ENCODE measurements at regions not wholly inside any gene's neighbourhood (a gene's known extent, or its start where the extent isn't known, plus 50 kb on each side); places are given as distances from the start of the nearest gene placed in this dataset.

- H3K36me3 Mint-ChIP-seq (ENCODE audit: low read depth), result no peaks in the 10 kb centered on the region
- POLR2A ChIA-PET, result no interaction called here
- H3K4me1 Mint-ChIP-seq, result no peaks in the 10 kb centered on the region
- DNase-seq, result no peak
- no peak overlapping the region for H3K27ac Mint-ChIP-seq
- CTCF ChIA-PET, result no interaction called here
- H3K9me3 Mint-ChIP-seq, result no peaks in the 10 kb centered on the region
- H3K27me3 Mint-ChIP-seq, result no peaks in the 10 kb centered on the region
- no peak overlapping the region for H3K4me3 Mint-ChIP-seq
Measured at GRCh38 chr6:140078561-140079125, 704.2 kb upstream of the CITED2 start.

GRCh38 chr6:140077827-140078560 lies 703.5 kb upstream of the CITED2 start:
- DNase-seq, result no peak
- Mint-ChIP-seq H3K27me3 (no peaks in the 10 kb centered on the region), H3K27ac (no peak overlapping the region), H3K36me3 (ENCODE audit: low read depth) (no peaks in the 10 kb centered on the region), H3K9me3 (no peaks in the 10 kb centered on the region), H3K4me3 (no peak overlapping the region), H3K4me1 (no peaks in the 10 kb centered on the region)
- CTCF ChIA-PET, result no interaction called here
- POLR2A ChIA-PET, result no interaction called here

GRCh38 chr6:140076105-140076504 lies 701.7 kb upstream of the CITED2 start:
- H3K27me3 Mint-ChIP-seq, result no peaks in the 10 kb centered on the region
- H3K27ac Mint-ChIP-seq, result no peak overlapping the region
- POLR2A ChIA-PET, result no interaction called here
- H3K4me1 Mint-ChIP-seq, result no peaks in the 10 kb centered on the region
- no peaks in the 10 kb centered on the region for H3K36me3 Mint-ChIP-seq (ENCODE audit: low read depth)
- no peaks in the 10 kb centered on the region for H3K9me3 Mint-ChIP-seq
- H3K4me3 Mint-ChIP-seq, result no peak overlapping the region
- no peak for DNase-seq
- CTCF ChIA-PET, result no interaction called here

- peaks cover 5% of the 10 kb centered on the region for H3K27me3 Mint-ChIP-seq
- H3K27ac Mint-ChIP-seq, result no peak overlapping the region
- ChIA-PET POLR2A (no interaction called here), CTCF (interaction anchor here (0.6 kb wide), 1 partner anchor 15 kb away, joined by 3 read pairs; no protein-coding TSS in a partner anchor)
- H3K4me1 Mint-ChIP-seq, result no peaks in the 10 kb centered on the region
- H3K4me3 Mint-ChIP-seq, result no peak overlapping the region
- DNase-seq, result no peak
- H3K9me3 Mint-ChIP-seq, result no peaks in the 10 kb centered on the region
- H3K36me3 Mint-ChIP-seq (ENCODE audit: low read depth), result no peaks in the 10 kb centered on the region
Measured at GRCh38 chr6:140073456-140073855, 699.0 kb upstream of the CITED2 start.

DNA sequence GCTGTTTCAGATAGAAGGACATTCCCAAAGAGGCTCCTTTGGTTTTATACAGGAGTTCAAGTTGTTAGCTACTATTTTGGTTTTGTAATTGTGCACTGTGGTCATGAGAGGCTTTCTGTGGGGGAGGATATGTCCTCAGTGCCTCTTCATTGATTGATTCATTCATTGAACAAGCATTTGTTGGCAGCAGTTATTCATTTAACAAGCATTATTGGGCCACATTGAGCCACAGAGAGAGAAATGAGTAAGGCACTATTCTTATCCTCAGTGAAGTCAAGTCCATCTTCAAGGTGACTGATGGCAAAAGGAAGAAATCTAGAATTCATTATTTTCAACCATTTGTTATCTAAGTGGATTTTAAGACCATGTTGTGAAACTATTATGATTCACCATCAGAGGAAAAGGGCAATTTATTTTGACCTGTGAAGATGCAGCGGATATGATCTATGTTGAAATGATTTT lies 697.2 kb upstream of the CITED2 start:
- Mint-ChIP-seq H3K27me3 (peaks cover 5% of the 10 kb centered on the region), H3K4me1 (no peaks in the 10 kb centered on the region), H3K4me3 (no peak overlapping the region), H3K27ac (no peak overlapping the region), H3K9me3 (no peaks in the 10 kb centered on the region), H3K36me3 (ENCODE audit: low read depth) (no peaks in the 10 kb centered on the region)
- CTCF ChIA-PET, result no interaction called here
- POLR2A ChIA-PET, result no interaction called here
- no peak for DNase-seq

- Mint-ChIP-seq H3K36me3 (ENCODE audit: low read depth) (no peaks in the 10 kb centered on the region), H3K4me3 (no peak overlapping the region), H3K4me1 (no peaks in the 10 kb centered on the region), H3K9me3 (no peaks in the 10 kb centered on the region), H3K27me3 (peaks cover 5% of the 10 kb centered on the region), H3K27ac (no peak overlapping the region)
- ChIA-PET POLR2A (no interaction called here), CTCF (no interaction called here)
- no peak for DNase-seq
Measured at GRCh38 chr6:140070846-140071473, 696.5 kb upstream of the CITED2 start.

GRCh38 chr6:140069576-140069975 lies 695.1 kb upstream of the CITED2 start:
- Mint-ChIP-seq H3K27ac (no peak overlapping the region), H3K27me3 (peaks cover 5% of the 10 kb centered on the region), H3K4me3 (no peak overlapping the region), H3K4me1 (no peaks in the 10 kb centered on the region), H3K36me3 (ENCODE audit: low read depth) (no peaks in the 10 kb centered on the region), H3K9me3 (no peaks in the 10 kb centered on the region)
- ChIA-PET CTCF (no interaction called here), POLR2A (no interaction called here)
- DNase-seq, result no peak

GRCh38 chr6:140068801-140069200 lies 694.4 kb upstream of the CITED2 start:
- CTCF ChIA-PET, result no interaction called here
- DNase-seq, result no peak

DNA sequence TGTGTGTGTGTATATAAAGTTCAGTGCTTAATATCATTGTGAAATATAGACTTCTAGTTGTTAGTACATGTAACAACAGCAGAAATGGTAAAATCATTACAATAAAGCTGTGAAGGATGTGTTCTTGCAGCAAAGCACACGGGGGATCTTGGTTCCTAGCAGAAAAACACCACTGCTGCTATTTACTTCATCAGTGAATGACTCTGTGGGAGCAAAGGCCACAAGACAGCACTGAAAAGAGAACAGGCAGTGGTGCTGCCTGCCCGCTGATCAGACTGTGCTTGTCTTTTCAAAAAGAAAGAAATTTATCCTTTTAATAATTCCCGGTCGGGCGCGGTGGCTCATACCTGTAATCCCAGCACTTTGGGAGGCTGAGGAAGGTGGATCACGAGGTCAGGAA lies 689.9 kb upstream of the CITED2 start:
- no peaks in the 10 kb centered on the region for H3K36me3 Mint-ChIP-seq (ENCODE audit: low read depth)

More at GRCh38 chr6:140068801-140069200, 694.4 kb upstream of the CITED2 start:
- Mint-ChIP-seq H3K36me3 (ENCODE audit: low read depth) (no peaks in the 10 kb centered on the region), H3K4me1 (no peaks in the 10 kb centered on the region), H3K9me3 (no peaks in the 10 kb centered on the region), H3K27me3 (peaks cover 5% of the 10 kb centered on the region), H3K4me3 (no peak overlapping the region), H3K27ac (no peak overlapping the region)
- POLR2A ChIA-PET, result no interaction called here

DNA sequence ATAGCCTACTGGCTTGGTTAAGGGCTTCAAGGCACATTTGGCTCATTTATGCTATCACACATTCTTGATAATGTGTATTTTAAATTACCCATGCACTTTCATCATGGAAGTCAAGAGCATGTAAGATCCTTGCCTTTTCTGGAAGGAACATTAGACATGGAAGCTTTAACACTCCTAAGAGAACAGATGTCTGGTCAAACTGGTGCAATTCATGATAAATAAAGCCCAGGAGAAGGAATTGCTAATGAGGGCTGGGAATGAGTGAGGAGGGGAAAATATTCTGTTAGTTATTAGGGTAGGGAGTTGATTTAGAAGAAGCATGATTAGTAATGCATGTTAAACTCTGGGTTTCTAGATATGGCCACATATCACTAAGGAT lies 688.6 kb upstream of the CITED2 start:
- H3K36me3 Mint-ChIP-seq (ENCODE audit: low read depth), result no peaks in the 10 kb centered on the region
- POLR2A ChIA-PET, result no interaction called here
- DNase-seq, result no peak

More for the DNA sequence above, 689.9 kb upstream of the CITED2 start:
- ChIA-PET POLR2A (no interaction called here), CTCF (no interaction called here)
- no peaks in the 10 kb centered on the region for H3K9me3 Mint-ChIP-seq
- no peaks in the 10 kb centered on the region for H3K4me1 Mint-ChIP-seq
- H3K4me3 Mint-ChIP-seq, result no peak overlapping the region
- DNase-seq, result no peak
- no peaks in the 10 kb centered on the region for H3K27me3 Mint-ChIP-seq
- no peak overlapping the region for H3K27ac Mint-ChIP-seq

GRCh38 chr6:140062043-140063020 lies 687.9 kb upstream of the CITED2 start:
- Mint-ChIP-seq H3K4me1 (no peaks in the 10 kb centered on the region), H3K4me3 (no peak overlapping the region), H3K9me3 (no peaks in the 10 kb centered on the region), H3K27ac (no peak overlapping the region), H3K27me3 (no peaks in the 10 kb centered on the region), H3K36me3 (ENCODE audit: low read depth) (no peaks in the 10 kb centered on the region)
- DNase-seq, result no peak
- CTCF ChIA-PET, result no interaction called here
- POLR2A ChIA-PET, result no interaction called here

More for the DNA sequence above, 688.6 kb upstream of the CITED2 start:
- no peaks in the 10 kb centered on the region for H3K9me3 Mint-ChIP-seq
- H3K27ac Mint-ChIP-seq, result no peak overlapping the region
- no peak overlapping the region for H3K4me3 Mint-ChIP-seq
- H3K4me1 Mint-ChIP-seq, result no peaks in the 10 kb centered on the region
- CTCF ChIA-PET, result no interaction called here
- H3K27me3 Mint-ChIP-seq, result no peaks in the 10 kb centered on the region

DNA sequence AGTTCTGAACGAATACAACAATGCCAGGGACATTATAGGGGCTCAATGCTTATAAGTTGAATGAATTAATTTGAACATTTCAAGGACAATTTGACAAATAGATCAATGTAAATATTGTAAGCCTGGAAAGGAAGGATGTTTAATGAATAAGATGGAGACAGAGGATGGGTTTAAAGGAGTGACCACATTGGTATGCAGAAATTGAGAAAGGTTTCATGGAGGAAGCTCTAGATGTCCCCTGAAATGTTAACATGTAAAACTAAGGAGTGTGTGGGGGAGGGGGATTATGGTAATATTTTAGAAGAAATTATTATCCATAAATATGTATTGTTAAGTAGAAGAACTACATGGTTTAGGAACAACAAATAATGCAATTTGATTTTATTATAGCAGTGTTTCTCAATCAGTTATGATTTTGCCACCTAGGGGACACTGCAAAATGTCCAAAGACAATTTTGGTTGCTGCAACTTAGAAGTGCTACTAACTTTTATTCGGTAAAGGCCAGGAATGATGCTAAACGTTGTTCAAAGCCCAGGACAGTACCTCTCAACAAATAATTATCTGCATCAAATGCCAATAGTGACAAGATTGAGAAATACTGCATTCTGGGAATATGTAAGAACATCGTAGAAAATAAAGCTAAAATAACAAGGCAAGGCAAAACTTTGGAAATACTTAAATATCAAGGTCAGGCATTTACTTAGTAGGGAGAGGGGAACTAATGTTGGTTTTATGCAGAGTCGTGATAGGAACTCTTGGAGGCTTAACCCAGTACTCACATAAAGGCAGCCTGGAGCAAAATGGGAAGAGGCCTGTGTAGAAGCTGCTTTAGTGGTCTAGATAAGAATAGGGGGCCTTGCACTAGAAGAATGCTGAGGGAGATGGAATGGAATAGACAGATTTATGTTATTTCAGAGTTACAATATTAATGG lies 686.9 kb upstream of the CITED2 start:
- H3K36me3 Mint-ChIP-seq (ENCODE audit: low read depth), result no peaks in the 10 kb centered on the region
- H3K9me3 Mint-ChIP-seq, result no peaks in the 10 kb centered on the region
- POLR2A ChIA-PET, result no interaction called here
- H3K27ac Mint-ChIP-seq, result no peak overlapping the region
- DNase-seq, result no peak
- no peak overlapping the region for H3K4me3 Mint-ChIP-seq
- CTCF ChIA-PET, result no interaction called here
- H3K4me1 Mint-ChIP-seq, result no peaks in the 10 kb centered on the region
- H3K27me3 Mint-ChIP-seq, result no peaks in the 10 kb centered on the region

Measured in activated CD4-positive, alpha-beta T cell treated with anti-CD3 and anti-CD28 coated beads, Interleukin-2, amount 10 ng/mL, durations not matched to agents 7 days and 5 days (primary cell).